GM23338 (cell line): ENCODE measurements at regions not wholly inside any gene's neighbourhood (a gene's known extent, or its start where the extent isn't known, plus 50 kb on each side); places are given as distances from the start of the nearest gene placed in this dataset.

Source experiments
- CREB1 ChIP-seq: fragments of 250-450 bp; sonication (Bioruptor Pico); IDR thresholded peaks from 2 replicates; pipeline ENCODE4 v1.5.0; 2020; ENCODE audit warnings: low read depth, mild to moderate bottlenecking, moderate library complexity
- EZH2 ChIP-seq: fragments of 200-600 bp; sonication (generic); IDR thresholded peaks from one replicate; pipeline ENCODE4 v1.8.0; 2017; ENCODE audit warnings: antibody characterized with exemption, mild to moderate bottlenecking, low read depth; ENCODE audit not compliant: unreplicated experiment
- EZH2phosphoT487 ChIP-seq: fragments of 200-600 bp; sonication (generic); IDR thresholded peaks from one replicate; pipeline ENCODE4 v1.8.1; 2018; ENCODE audit warnings: antibody characterized with exemption; ENCODE audit not compliant: unreplicated experiment
- JUNB ChIP-seq: IDR thresholded peaks from one replicate; pipeline ENCODE4 v1.6.1; 2016; ENCODE audit warnings: antibody characterized with exemption; ENCODE audit not compliant: unreplicated experiment
- NANOG ChIP-seq: IDR thresholded peaks from 2 replicates; pipeline ENCODE4 v1.6.1; 2016; ENCODE audit warnings: antibody characterized with exemption, borderline replicate concordance
- POLR2AphosphoS5 ChIP-seq: IDR thresholded peaks from 2 replicates; pipeline ENCODE4 v1.6.1; 2016; ENCODE audit warnings: antibody characterized with exemption, low read depth
- STAT1 ChIP-seq: IDR thresholded peaks from one replicate; pipeline ENCODE4 v1.6.1; 2016; ENCODE audit warnings: antibody characterized with exemption; ENCODE audit not compliant: unreplicated experiment
- ZNF114 ChIP-seq: fragments of 250-450 bp; sonication (Bioruptor Pico); IDR thresholded peaks from 2 replicates; pipeline ENCODE4 v1.5.0; 2020; ENCODE audit warnings: mild to moderate bottlenecking, moderate library complexity
- TF ChIP-seq, protein P1 (sequence below), 2 experiments: fragments of 200-600 bp in 1 of 2; sonication (generic) in 1 of 2; conservative IDR thresholded peaks; 2 replicates each; pipeline versions ENCODE4 v1.5.1 to v1.6.1; 2016 to 2017; ENCODE audit warnings: antibody characterized with exemption in 2 of 2, low read depth in 2 of 2, mild to moderate bottlenecking in 2 of 2, moderate library complexity in 1 of 2
- TF ChIP-seq, protein P2 (sequence below): IDR thresholded peaks from 2 replicates; pipeline ENCODE4 v1.6.1; 2016; ENCODE audit warnings: antibody characterized with exemption
- TF ChIP-seq, protein P3 (sequence below): IDR thresholded peaks from one replicate; pipeline ENCODE4 v1.6.1; 2018; ENCODE audit warnings: antibody characterized with exemption; ENCODE audit not compliant: unreplicated experiment
- TF ChIP-seq, protein P4 (sequence below): fragments of 250-450 bp; sonication (Bioruptor Pico); IDR thresholded peaks from 2 replicates; pipeline ENCODE4 v1.5.0; 2020; ENCODE audit warnings: mild to moderate bottlenecking, moderate library complexity

DNA sequence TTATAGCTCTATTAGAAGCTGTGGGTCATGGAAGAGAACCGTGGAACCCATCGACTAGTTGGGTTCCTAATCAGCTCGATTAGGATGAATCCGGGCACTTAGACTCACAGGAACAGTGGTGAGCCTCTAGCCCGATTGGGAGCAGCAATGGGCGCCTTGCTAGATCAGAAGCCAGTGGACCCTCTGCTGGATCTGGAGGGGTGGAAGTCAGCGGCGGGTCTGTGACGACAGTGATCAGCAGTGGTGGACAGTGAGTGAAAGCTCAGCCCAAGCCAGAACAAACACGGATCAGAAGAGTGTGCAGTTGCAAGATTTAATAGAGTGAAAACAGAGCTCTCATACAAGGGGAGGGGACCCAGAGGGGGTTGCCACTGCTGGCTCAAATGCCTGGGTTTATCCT lies 1170.2 kb downstream of the OTOL1 start:
- TF ChIP-seq, protein P1, sequence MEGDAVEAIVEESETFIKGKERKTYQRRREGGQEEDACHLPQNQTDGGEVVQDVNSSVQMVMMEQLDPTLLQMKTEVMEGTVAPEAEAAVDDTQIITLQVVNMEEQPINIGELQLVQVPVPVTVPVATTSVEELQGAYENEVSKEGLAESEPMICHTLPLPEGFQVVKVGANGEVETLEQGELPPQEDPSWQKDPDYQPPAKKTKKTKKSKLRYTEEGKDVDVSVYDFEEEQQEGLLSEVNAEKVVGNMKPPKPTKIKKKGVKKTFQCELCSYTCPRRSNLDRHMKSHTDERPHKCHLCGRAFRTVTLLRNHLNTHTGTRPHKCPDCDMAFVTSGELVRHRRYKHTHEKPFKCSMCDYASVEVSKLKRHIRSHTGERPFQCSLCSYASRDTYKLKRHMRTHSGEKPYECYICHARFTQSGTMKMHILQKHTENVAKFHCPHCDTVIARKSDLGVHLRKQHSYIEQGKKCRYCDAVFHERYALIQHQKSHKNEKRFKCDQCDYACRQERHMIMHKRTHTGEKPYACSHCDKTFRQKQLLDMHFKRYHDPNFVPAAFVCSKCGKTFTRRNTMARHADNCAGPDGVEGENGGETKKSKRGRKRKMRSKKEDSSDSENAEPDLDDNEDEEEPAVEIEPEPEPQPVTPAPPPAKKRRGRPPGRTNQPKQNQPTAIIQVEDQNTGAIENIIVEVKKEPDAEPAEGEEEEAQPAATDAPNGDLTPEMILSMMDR (conservative IDR thresholded peaks at IDR 0.05; ENCODE audit: low read depth in 2 of 2) = no peak
- TF ChIP-seq EZH2 (no peak), POLR2AphosphoS5 (no peak), STAT1 (no peak), NANOG (no peak), EZH2phosphoT487 (no peak), CREB1 (no peak), JUNB (no peak), ZNF114 (CRISPR knock-in tag) (no peak)
- TF ChIP-seq, protein P2, sequence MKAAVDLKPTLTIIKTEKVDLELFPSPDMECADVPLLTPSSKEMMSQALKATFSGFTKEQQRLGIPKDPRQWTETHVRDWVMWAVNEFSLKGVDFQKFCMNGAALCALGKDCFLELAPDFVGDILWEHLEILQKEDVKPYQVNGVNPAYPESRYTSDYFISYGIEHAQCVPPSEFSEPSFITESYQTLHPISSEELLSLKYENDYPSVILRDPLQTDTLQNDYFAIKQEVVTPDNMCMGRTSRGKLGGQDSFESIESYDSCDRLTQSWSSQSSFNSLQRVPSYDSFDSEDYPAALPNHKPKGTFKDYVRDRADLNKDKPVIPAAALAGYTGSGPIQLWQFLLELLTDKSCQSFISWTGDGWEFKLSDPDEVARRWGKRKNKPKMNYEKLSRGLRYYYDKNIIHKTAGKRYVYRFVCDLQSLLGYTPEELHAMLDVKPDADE = no peak
- TF ChIP-seq, protein P3, sequence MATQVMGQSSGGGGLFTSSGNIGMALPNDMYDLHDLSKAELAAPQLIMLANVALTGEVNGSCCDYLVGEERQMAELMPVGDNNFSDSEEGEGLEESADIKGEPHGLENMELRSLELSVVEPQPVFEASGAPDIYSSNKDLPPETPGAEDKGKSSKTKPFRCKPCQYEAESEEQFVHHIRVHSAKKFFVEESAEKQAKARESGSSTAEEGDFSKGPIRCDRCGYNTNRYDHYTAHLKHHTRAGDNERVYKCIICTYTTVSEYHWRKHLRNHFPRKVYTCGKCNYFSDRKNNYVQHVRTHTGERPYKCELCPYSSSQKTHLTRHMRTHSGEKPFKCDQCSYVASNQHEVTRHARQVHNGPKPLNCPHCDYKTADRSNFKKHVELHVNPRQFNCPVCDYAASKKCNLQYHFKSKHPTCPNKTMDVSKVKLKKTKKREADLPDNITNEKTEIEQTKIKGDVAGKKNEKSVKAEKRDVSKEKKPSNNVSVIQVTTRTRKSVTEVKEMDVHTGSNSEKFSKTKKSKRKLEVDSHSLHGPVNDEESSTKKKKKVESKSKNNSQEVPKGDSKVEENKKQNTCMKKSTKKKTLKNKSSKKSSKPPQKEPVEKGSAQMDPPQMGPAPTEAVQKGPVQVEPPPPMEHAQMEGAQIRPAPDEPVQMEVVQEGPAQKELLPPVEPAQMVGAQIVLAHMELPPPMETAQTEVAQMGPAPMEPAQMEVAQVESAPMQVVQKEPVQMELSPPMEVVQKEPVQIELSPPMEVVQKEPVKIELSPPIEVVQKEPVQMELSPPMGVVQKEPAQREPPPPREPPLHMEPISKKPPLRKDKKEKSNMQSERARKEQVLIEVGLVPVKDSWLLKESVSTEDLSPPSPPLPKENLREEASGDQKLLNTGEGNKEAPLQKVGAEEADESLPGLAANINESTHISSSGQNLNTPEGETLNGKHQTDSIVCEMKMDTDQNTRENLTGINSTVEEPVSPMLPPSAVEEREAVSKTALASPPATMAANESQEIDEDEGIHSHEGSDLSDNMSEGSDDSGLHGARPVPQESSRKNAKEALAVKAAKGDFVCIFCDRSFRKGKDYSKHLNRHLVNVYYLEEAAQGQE = no peak
- TF ChIP-seq, protein P4, sequence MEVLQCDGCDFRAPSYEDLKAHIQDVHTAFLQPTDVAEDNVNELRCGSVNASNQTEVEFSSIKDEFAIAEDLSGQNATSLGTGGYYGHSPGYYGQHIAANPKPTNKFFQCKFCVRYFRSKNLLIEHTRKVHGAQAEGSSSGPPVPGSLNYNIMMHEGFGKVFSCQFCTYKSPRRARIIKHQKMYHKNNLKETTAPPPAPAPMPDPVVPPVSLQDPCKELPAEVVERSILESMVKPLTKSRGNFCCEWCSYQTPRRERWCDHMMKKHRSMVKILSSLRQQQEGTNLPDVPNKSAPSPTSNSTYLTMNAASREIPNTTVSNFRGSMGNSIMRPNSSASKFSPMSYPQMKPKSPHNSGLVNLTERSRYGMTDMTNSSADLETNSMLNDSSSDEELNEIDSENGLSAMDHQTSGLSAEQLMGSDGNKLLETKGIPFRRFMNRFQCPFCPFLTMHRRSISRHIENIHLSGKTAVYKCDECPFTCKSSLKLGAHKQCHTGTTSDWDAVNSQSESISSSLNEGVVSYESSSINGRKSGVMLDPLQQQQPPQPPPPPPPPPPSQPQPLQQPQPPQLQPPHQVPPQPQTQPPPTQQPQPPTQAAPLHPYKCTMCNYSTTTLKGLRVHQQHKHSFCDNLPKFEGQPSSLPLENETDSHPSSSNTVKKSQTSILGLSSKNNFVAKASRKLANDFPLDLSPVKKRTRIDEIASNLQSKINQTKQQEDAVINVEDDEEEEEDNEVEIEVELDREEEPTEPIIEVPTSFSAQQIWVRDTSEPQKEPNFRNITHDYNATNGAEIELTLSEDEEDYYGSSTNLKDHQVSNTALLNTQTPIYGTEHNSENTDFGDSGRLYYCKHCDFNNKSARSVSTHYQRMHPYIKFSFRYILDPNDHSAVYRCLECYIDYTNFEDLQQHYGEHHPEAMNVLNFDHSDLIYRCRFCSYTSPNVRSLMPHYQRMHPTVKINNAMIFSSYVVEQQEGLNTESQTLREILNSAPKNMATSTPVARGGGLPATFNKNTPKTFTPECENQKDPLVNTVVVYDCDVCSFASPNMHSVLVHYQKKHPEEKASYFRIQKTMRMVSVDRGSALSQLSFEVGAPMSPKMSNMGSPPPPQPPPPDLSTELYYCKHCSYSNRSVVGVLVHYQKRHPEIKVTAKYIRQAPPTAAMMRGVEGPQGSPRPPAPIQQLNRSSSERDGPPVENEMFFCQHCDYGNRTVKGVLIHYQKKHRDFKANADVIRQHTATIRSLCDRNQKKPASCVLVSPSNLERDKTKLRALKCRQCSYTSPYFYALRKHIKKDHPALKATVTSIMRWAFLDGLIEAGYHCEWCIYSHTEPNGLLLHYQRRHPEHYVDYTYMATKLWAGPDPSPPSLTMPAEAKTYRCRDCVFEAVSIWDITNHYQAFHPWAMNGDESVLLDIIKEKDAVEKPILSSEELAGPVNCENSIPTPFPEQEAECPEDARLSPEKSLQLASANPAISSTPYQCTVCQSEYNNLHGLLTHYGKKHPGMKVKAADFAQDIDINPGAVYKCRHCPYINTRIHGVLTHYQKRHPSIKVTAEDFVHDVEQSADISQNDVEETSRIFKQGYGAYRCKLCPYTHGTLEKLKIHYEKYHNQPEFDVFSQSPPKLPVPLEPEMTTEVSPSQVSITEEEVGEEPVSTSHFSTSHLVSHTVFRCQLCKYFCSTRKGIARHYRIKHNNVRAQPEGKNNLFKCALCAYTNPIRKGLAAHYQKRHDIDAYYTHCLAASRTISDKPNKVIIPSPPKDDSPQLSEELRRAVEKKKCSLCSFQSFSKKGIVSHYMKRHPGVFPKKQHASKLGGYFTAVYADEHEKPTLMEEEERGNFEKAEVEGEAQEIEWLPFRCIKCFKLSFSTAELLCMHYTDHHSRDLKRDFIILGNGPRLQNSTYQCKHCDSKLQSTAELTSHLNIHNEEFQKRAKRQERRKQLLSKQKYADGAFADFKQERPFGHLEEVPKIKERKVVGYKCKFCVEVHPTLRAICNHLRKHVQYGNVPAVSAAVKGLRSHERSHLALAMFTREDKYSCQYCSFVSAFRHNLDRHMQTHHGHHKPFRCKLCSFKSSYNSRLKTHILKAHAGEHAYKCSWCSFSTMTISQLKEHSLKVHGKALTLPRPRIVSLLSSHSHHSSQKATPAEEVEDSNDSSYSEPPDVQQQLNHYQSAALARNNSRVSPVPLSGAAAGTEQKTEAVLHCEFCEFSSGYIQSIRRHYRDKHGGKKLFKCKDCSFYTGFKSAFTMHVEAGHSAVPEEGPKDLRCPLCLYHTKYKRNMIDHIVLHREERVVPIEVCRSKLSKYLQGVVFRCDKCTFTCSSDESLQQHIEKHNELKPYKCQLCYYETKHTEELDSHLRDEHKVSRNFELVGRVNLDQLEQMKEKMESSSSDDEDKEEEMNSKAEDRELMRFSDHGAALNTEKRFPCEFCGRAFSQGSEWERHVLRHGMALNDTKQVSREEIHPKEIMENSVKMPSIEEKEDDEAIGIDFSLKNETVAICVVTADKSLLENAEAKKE (CRISPR knock-in tag) = no peak
